Small intestine (tissue), 7 donors: ENCODE measurements at regions not wholly inside any gene's neighbourhood (a gene's known extent, or its start where the extent isn't known, plus 50 kb on each side); places are given as distances from the start of the nearest gene placed in this dataset.

Source experiments
- DNase-seq, 2 donors: peaks; one replicate each; pipeline versions ENCODE4 v3.0.0 to v3.0.0-alpha.2; 2013
- FAIRE-seq: peaks from 2 replicates; lab custom pipeline; 2012; peaks lifted over from hg19 to GRCh38; lab: Jason Lieb, UNC
- H3K27ac ChIP-seq, 3 donors: one replicate each; pipeline ENCODE4 v1.5.1; 2013; ENCODE audit warnings: low read length in 2 of 3, mild to moderate bottlenecking in 2 of 3, control low read depth in 1 of 3, inconsistent platforms in 1 of 3, low read depth in 1 of 3, moderate library complexity in 1 of 3
- H3K27me3 ChIP-seq, 3 donors: one replicate each; pipeline ENCODE4 v1.6.1; 2013; ENCODE audit warnings: low read length in 3 of 3, inconsistent platforms in 1 of 3; ENCODE audit not compliant: control insufficient read depth in 3 of 3, insufficient read depth in 3 of 3
- H3K36me3 ChIP-seq, 3 donors: one replicate each; pipeline ENCODE4 v1.6.1; 2013; ENCODE audit warnings: low read length in 3 of 3, inconsistent platforms in 1 of 3, low read depth in 1 of 3, mild to moderate bottlenecking in 1 of 3, moderate library complexity in 1 of 3; ENCODE audit not compliant: control insufficient read depth in 3 of 3, insufficient read depth in 2 of 3
- H3K4me1 ChIP-seq, 3 donors: one replicate each; pipeline ENCODE4 v1.6.1; 2013; ENCODE audit warnings: low read length in 2 of 3, inconsistent platforms in 1 of 3, low read depth in 1 of 3, mild to moderate bottlenecking in 1 of 3, moderate library complexity in 1 of 3; ENCODE audit not compliant: control insufficient read depth in 3 of 3, insufficient read depth in 2 of 3
- H3K4me3 ChIP-seq, 3 donors: one replicate each; pipeline ENCODE4 v1.5.1; 2013; ENCODE audit warnings: low read length in 3 of 3, control low read depth in 1 of 3, inconsistent platforms in 1 of 3, low read depth in 1 of 3, mild to moderate bottlenecking in 1 of 3, moderate library complexity in 1 of 3
- H3K9me3 ChIP-seq, 2 donors: one replicate each; pipeline ENCODE4 v1.6.1; 2013; ENCODE audit warnings: low read depth in 1 of 2, low read length in 1 of 2; ENCODE audit not compliant: control insufficient read depth in 2 of 2, insufficient read depth in 1 of 2
- WGBS, 3 donors: extraction: QIAGEN DNeasy Blood & Tissue Kit; methylation state at CpG; one replicate each; pipeline ENCODE4 v1.1.7; 2013; 5-methylcytosine and 5-hydroxymethylcytosine counted together
- donor health status: healthy with polysubstance abuse.
- donor health status: control.
- donor health status: control.
- donor health status: Bipolar disorder and iron deficiency.
- donor health status: healthy.

- Histone ChIP-seq H3K27me3 (peaks cover 0 to 2% (median 0%) of the 10 kb centered on the region in 3 donors), H3K4me3 (no peak overlapping the region), H3K27ac (peak overlapping the region in 2 of 3 donors; percentile 11 to 34), H3K4me1 (no peaks in the 10 kb centered on the region), H3K9me3 (no peaks in the 10 kb centered on the region), H3K36me3 (no peaks in the 10 kb centered on the region)
- DNase-seq (no peak), FAIRE-seq (no peak)
- 19 to 31% (median 25%) methylated on average over 2 of the region's 2 CpGs for WGBS, 3 donors
Measured at GRCh38 chr9:94018628-94019027, 63.5 kb upstream of the BARX1 start.

DNA sequence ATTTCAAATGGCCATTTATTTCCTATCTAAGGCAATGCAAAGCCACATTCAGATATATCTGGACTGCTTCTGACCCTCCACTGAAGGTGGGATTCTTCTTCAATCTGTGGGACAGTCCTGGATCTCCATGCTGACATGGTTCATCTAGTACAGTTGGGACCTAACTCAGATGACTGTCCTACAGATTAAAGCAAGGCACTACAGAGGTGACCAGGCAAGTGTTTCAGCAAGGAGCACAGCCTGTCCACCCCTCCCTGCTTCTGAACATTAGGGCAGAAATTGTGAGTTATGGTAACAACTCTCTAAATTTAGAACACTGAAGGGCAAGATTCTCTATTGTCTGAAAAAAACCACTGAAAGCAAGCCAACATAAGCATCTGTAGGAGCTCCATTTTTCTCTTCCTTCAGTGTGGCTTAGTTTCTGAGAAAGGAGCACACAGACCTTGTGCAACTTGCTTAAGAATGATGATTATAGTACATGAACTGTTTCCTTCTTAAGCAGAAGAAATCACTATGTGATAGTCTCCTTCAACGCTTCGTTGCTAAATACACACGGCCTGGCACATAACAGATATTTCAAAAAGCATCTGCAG is 62.9 kb upstream of the BARX1 start:
- Histone ChIP-seq H3K4me1 (no peaks in the 10 kb centered on the region), H3K36me3 (no peaks in the 10 kb centered on the region), H3K27me3 (peaks cover 0 to 2% (median 0%) of the 10 kb centered on the region in 3 donors), H3K27ac (no peak overlapping the region), H3K4me3 (no peak overlapping the region), H3K9me3 (no peaks in the 10 kb centered on the region)
- DNase-seq (no peak), FAIRE-seq (no peak)
- WGBS, 3 donors, result 60 to 94% (median 84%) methylated on average over 3 of the region's 3 CpGs

DNA sequence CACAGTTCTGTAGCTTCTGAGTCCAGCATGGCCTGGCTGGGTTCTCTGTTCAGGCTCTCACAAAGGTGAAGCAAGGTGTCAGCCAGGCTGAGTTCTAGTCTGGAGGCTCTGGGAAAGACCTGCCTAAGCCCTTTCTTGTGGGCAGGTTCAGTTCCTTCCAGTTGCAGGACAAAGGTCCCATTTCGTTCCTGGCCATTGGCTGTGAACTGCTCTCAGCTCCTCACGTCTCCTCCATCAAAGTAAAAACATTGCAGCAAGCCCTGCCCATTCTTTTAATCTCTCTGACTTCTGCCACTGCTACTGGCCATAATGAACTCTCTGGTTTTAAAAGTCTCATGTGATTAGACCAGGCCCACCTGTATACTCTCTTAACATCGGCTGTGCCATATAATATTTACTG is 61.6 kb upstream of the BARX1 start:
- 19 to 51% (median 51%) methylated on average over 3 of the region's 3 CpGs for WGBS, 3 donors
- no peaks in the 10 kb centered on the region for H3K9me3 ChIP-seq
- peak in 1 of 2 donors; percentile 60 for DNase-seq
- H3K36me3 ChIP-seq, result no peaks in the 10 kb centered on the region
- no peak overlapping the region for H3K27ac ChIP-seq
- H3K4me1 ChIP-seq, result no peaks in the 10 kb centered on the region
- no peak overlapping the region for H3K4me3 ChIP-seq
- FAIRE-seq, result no peak
- peaks cover 0 to 2% (median 0%) of the 10 kb centered on the region in 3 donors for H3K27me3 ChIP-seq

DNA sequence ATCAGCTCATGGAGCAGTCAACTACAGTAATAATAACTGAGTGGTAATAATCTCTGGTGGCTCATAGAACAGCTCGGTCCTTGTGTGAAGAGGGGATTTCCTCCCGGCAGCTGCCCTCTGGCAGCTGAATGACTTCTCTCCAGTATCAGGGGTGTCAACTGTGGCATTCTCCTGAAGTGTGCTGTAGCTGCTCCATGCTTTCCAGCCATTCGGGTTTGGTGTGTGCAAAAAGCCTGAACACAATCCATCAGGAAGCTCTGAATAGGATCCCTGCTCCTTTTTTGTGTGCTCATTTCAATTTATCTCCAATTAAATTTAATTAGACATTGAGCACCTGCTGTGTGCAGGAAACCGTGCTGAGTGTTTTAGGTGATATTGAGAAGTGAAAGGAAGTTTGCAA is 59.8 kb upstream of the BARX1 start:
- DNase-seq (no peak), FAIRE-seq (no peak)
- Histone ChIP-seq H3K9me3 (no peaks in the 10 kb centered on the region), H3K4me1 (no peaks in the 10 kb centered on the region), H3K27ac (no peak overlapping the region), H3K36me3 (no peaks in the 10 kb centered on the region), H3K4me3 (no peak overlapping the region), H3K27me3 (peaks cover 0 to 2% (median 0%) of the 10 kb centered on the region in 3 donors)
- 54 to 62% (median 60%) methylated on average over 4 of the region's 4 CpGs for WGBS, 3 donors

DNA sequence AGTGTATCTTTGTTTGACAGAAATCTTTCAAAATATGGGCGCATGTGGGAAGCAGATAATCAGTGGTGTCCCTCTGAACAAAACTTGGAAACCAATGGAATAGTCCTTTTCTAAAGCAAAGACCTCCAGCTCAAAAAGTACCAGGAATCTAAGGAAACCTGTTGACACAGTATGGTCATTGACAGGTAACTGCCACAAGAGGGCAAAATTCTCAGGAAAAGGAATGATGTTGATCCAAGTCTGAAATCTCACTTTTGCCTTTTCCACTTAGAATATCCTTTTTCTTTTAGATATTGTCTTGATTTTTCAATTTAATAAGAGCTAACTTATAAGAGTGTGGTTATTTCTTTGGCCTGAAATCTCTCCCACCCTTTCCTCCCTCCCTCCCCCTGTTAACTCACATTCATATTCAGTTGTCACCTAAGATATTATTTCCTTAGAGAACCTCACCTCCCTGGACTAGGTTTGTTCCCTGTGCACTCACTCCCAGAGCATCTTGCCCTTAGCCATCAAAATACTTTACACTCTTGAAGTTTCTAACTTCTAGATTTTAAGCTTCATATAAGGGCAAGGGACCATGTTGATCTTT is 59.0 kb upstream of the BARX1 start:
- 35 to 63% (median 57%) methylated on average over 1 of the region's 1 CpG for WGBS, 3 donors
- Histone ChIP-seq H3K4me3 (no peak overlapping the region), H3K4me1 (no peaks in the 10 kb centered on the region), H3K27ac (no peak overlapping the region), H3K27me3 (peaks cover 0 to 2% (median 0%) of the 10 kb centered on the region in 3 donors), H3K9me3 (no peaks in the 10 kb centered on the region), H3K36me3 (no peaks in the 10 kb centered on the region)
- FAIRE-seq (no peak), DNase-seq (peak; percentile 35)

DNA sequence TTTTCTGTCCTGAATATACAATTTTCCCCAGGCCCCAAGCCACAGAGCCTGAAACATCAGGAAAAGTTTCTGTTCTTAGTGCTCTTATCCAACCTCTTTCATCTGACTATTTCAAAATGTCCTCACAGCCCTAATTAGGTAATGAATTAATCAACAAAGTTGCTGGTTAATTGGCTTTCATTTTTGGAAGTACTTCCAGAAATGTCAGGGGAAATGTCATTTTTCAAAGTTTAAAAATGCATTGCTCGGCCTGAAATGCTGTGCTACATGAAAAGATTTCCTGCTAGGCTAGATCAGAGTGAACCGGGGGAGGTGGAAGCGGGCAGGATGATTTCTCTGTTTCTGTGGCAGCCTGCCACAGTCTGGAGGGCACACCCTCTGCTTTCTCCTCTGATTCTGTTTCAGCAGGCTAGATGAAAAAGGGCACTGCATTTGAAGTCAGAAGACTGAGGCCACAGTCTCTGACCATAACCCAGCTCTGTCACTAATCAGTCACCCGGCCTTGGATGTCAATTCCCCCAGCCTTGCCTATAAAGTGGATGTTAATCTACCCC is 55.9 kb upstream of the BARX1 start:
- Histone ChIP-seq H3K27me3 (peaks cover 0 to 9% (median 0%) of the 10 kb centered on the region in 3 donors), H3K27ac (no peak overlapping the region), H3K4me1 (no peaks in the 10 kb centered on the region), H3K36me3 (no peaks in the 10 kb centered on the region), H3K4me3 (no peak overlapping the region), H3K9me3 (no peaks in the 10 kb centered on the region)
- no peak for DNase-seq
- 19 to 44% (median 33%) methylated on average over 4 of the region's 4 CpGs for WGBS, 3 donors
- FAIRE-seq, result no peak

GRCh38 chr9:94005272-94005901 is 50.2 kb upstream of the BARX1 start:
- H3K4me3 ChIP-seq, result no peak overlapping the region
- 42 to 70% (median 52%) methylated on average over 3 of the region's 3 CpGs for whole genome bisulfite sequencing, 3 donors
- no peaks in the 10 kb centered on the region for H3K36me3 ChIP-seq
- FAIRE-seq (no peak), DNase-seq (peak in 1 of 2 donors; percentile 51)
- no peaks in the 10 kb centered on the region for H3K4me1 ChIP-seq
- no peaks in the 10 kb centered on the region for H3K9me3 ChIP-seq
- peaks cover 0 to 7% (median 2%) of the 10 kb centered on the region in 3 donors for H3K27me3 ChIP-seq
- no peak overlapping the region for H3K27ac ChIP-seq
